IMR-90 (cell line): ENCODE measurements at regions not wholly inside any gene's neighbourhood (a gene's known extent, or its start where the extent isn't known, plus 50 kb on each side); places are given as distances from the start of the nearest gene placed in this dataset.

Source experiments
- ATAC-seq: fragments of 200-7000 bp; cut with Tn5 transposase; 2 replicates; pipeline ENCODE4 v1.9.1; 2020; ENCODE audit warnings: low read depth, mild to moderate bottlenecking, moderate library complexity
- BruUV-seq: library from RNA; stranded (reverse); fragments of 400-500 nt; replicated peaks from 2 replicates; lab custom pipeline; 2021; lab: Mats Ljungman, UMichigan
- CTCF ChIA-PET: fragments of 300-600 bp; formaldehyde crosslinking; extraction: SDS; loops from one replicate; lab custom pipeline; 2021; ENCODE audit warnings: antibody characterized with exemption; lab: Yijun Ruan, JAX
- POLR2A ChIA-PET: fragments of 300-600 bp; sonication (Branson Sonifier 250); formaldehyde crosslinking; loops from one replicate; lab custom pipeline; 2022; ENCODE audit warnings: antibody characterized with exemption; ENCODE audit not compliant: unreplicated experiment; lab: Charles Lee
- DNase-seq: peaks from one replicate; pipeline ENCODE4 v3.0.0; 2013
- H2AFZ ChIP-seq: replicated peaks from 2 replicates; pipeline ENCODE3; 2013; ENCODE audit warnings: low read length, mild to moderate bottlenecking; ENCODE audit not compliant: poor library complexity
- H2AK5ac ChIP-seq: 2 replicates; pipeline ENCODE4 v1.6.1; 2013; ENCODE audit warnings: low read depth, low read length, inconsistent platforms
- H2AK9ac ChIP-seq: replicated peaks from 2 replicates; pipeline ENCODE3; 2013; ENCODE audit warnings: mild to moderate bottlenecking, low read depth, low read length, moderate library complexity; ENCODE audit not compliant: poor library complexity
- H2BK120ac ChIP-seq: 2 replicates; pipeline ENCODE4 v1.6.1; 2013; ENCODE audit warnings: low read depth, low read length, inconsistent platforms
- H2BK15ac ChIP-seq: 3 replicates; pipeline ENCODE4 v1.6.1; 2013; ENCODE audit warnings: low read depth, low read length, inconsistent platforms
- H2BK20ac ChIP-seq: 2 replicates; pipeline ENCODE4 v1.6.1; 2013; ENCODE audit warnings: low read depth, mild to moderate bottlenecking, inconsistent platforms, low read length, moderate library complexity
- H2BK5ac ChIP-seq: 2 replicates; pipeline ENCODE4 v1.6.1; 2013; ENCODE audit warnings: mild to moderate bottlenecking, low read depth, low read length, inconsistent platforms; ENCODE audit not compliant: poor library complexity, severe bottlenecking
- H3K14ac ChIP-seq: replicated peaks from 2 replicates; pipeline ENCODE4 v1.6.1; 2013; ENCODE audit warnings: low read depth, low read length, inconsistent platforms
- H3K18ac ChIP-seq: 2 replicates; pipeline ENCODE4 v1.6.1; 2013; ENCODE audit warnings: low read depth, low read length, control low read depth
- H3K23ac ChIP-seq: 2 replicates; pipeline ENCODE4 v1.6.1; 2013; ENCODE audit warnings: low read depth, low read length, inconsistent platforms
- H3K27ac ChIP-seq: 2 replicates; pipeline ENCODE4 v1.5.1; 2013; ENCODE audit warnings: mild to moderate bottlenecking, control low read depth, low read length; ENCODE audit not compliant: insufficient read depth
- H3K27me3 ChIP-seq: 2 replicates; pipeline ENCODE4 v1.6.1; 2013; ENCODE audit warnings: low read length; ENCODE audit not compliant: control insufficient read depth, insufficient read depth
- H3K36me3 ChIP-seq: 2 replicates; pipeline ENCODE4 v1.6.1; 2013; ENCODE audit warnings: low read length, mixed read lengths; ENCODE audit not compliant: control insufficient read depth, insufficient read depth
- H3K4ac ChIP-seq: 2 replicates; pipeline ENCODE4 v1.6.1; 2013; ENCODE audit warnings: low read depth, low read length, inconsistent platforms
- H3K4me1 ChIP-seq: 2 replicates; pipeline ENCODE4 v1.6.1; 2013; ENCODE audit warnings: low read length, mixed read lengths; ENCODE audit not compliant: control insufficient read depth, insufficient read depth
- H3K4me2 ChIP-seq: 2 replicates; pipeline ENCODE4 v1.6.1; 2013; ENCODE audit warnings: low read depth, mild to moderate bottlenecking, control low read depth, low read length, moderate library complexity
- H3K4me3 ChIP-seq: 2 replicates; pipeline ENCODE4 v1.5.1; 2013; ENCODE audit warnings: low read depth, mild to moderate bottlenecking, control low read depth, low read length, moderate library complexity; ENCODE audit not compliant: insufficient read depth
- H3K56ac ChIP-seq: 2 replicates; pipeline ENCODE4 v1.6.1; 2013; ENCODE audit warnings: low read length, inconsistent platforms; ENCODE audit not compliant: insufficient read depth; ENCODE audit errors: extremely low read depth
- H3K79me1 ChIP-seq, 2 experiments: 2 replicates each; pipeline ENCODE4 v1.6.1; 2013; ENCODE audit warnings: low read length in 2 of 2, inconsistent platforms in 1 of 2, low read depth in 1 of 2
- H3K9ac ChIP-seq: 2 replicates; pipeline ENCODE4 v1.6.1; 2013; ENCODE audit warnings: low read depth, low read length, control low read depth
- H3K9me1 ChIP-seq: 2 replicates; pipeline ENCODE4 v1.6.1; 2013; ENCODE audit warnings: low read length, inconsistent platforms; ENCODE audit not compliant: insufficient read depth
- H3K9me3 ChIP-seq: 2 replicates; pipeline ENCODE4 v1.6.1; 2013; ENCODE audit warnings: low read length; ENCODE audit not compliant: control insufficient read depth, insufficient read depth
- H4K20me1 ChIP-seq: 2 replicates; pipeline ENCODE4 v1.6.1; 2013; ENCODE audit warnings: low read length, inconsistent platforms; ENCODE audit not compliant: insufficient read depth
- H4K5ac ChIP-seq: 2 replicates; pipeline ENCODE4 v1.6.1; 2013; ENCODE audit warnings: mild to moderate bottlenecking, low read depth, low read length, control low read depth
- H4K8ac ChIP-seq, 2 experiments: 2 replicates each; pipeline ENCODE4 v1.6.1; 2013; ENCODE audit warnings: low read depth in 2 of 2, low read length in 2 of 2, control low read depth in 1 of 2, inconsistent platforms in 1 of 2
- H4K91ac ChIP-seq: 2 replicates; pipeline ENCODE4 v1.6.1; 2013; ENCODE audit warnings: low read depth, low read length, inconsistent platforms; ENCODE audit not compliant: insufficient read depth
- BHLHE40 ChIP-seq: fragments of 150-350 bp; IDR thresholded peaks from 2 replicates; pipeline ENCODE4 v1.6.1; 2016; ENCODE audit warnings: mild to moderate bottlenecking, low read depth, low read length
- CEBPB ChIP-seq: IDR thresholded peaks from 2 replicates; pipeline ENCODE4 v1.6.1; 2012; ENCODE audit warnings: low read depth, low read length, improper control_type of control experiment
- CHD1 ChIP-seq: IDR thresholded peaks from 2 replicates; pipeline ENCODE4 v1.6.1; 2012; ENCODE audit warnings: low read depth, low read length, improper control_type of control experiment
- CTCF ChIP-seq: conservative IDR thresholded peaks from 2 replicates; pipeline ENCODE4 v1.5.1; 2012; ENCODE audit warnings: mild to moderate bottlenecking, low read depth, low read length, improper control_type of control experiment
- ELK1 ChIP-seq: fragments of 150-350 bp; IDR thresholded peaks from 2 replicates; pipeline ENCODE4 v1.6.1; 2016; ENCODE audit warnings: low read depth, mild to moderate bottlenecking, low read length, moderate library complexity, borderline replicate concordance
- FOS ChIP-seq: fragments of 150-350 bp; IDR thresholded peaks from 2 replicates; pipeline ENCODE4 v1.6.1; 2016; ENCODE audit warnings: low read depth, low read length
- MAFK ChIP-seq: IDR thresholded peaks from 2 replicates; pipeline ENCODE4 v1.6.1; 2012; ENCODE audit warnings: low read depth, low read length, improper control_type of control experiment
- MAZ ChIP-seq: IDR thresholded peaks from 2 replicates; pipeline ENCODE4 v1.6.1; 2012; ENCODE audit warnings: low read depth, mild to moderate bottlenecking, low read length, improper control_type of control experiment, moderate library complexity, borderline replicate concordance
- MXI1 ChIP-seq: IDR thresholded peaks from 2 replicates; pipeline ENCODE4 v1.6.1; 2012; ENCODE audit warnings: low read depth, mild to moderate bottlenecking, low read length, moderate library complexity, borderline replicate concordance
- NFE2L2 ChIP-seq: fragments of 150-350 bp; IDR thresholded peaks from 2 replicates; pipeline ENCODE4 v1.6.1; 2016; ENCODE audit warnings: low read depth, mild to moderate bottlenecking, low read length
- POLR2A ChIP-seq: IDR thresholded peaks from 2 replicates; pipeline ENCODE4 v1.6.1; 2012; ENCODE audit warnings: mild to moderate bottlenecking, low read depth, low read length
- RAD21 ChIP-seq: IDR thresholded peaks from 2 replicates; pipeline ENCODE4 v1.6.1; 2012; ENCODE audit warnings: low read length, improper control_type of control experiment
- RCOR1 ChIP-seq: IDR thresholded peaks from 2 replicates; pipeline ENCODE4 v1.6.1; 2012; ENCODE audit warnings: mild to moderate bottlenecking, low read length, improper control_type of control experiment; ENCODE audit not compliant: insufficient replicate concordance
- RFX5 ChIP-seq: IDR thresholded peaks from 2 replicates; pipeline ENCODE4 v1.8.0; 2012; ENCODE audit warnings: low read depth, mild to moderate bottlenecking, low read length, moderate library complexity
- SMC3 ChIP-seq: fragments of 150-350 bp; IDR thresholded peaks from 2 replicates; pipeline ENCODE4 v1.6.1; 2016; ENCODE audit warnings: low read depth, mild to moderate bottlenecking, antibody characterized with exemption, low read length, moderate library complexity
- USF2 ChIP-seq: fragments of 150-350 bp; IDR thresholded peaks from 2 replicates; pipeline ENCODE4 v1.6.1; 2017; ENCODE audit warnings: mild to moderate bottlenecking, antibody characterized with exemption, low read length, low read depth
- WGBS, 2 experiments: methylation state at CpG; one replicate each; pipeline versions ENCODE4 v1.1.5 to v1.1.7; 2013; ENCODE audit warnings: missing lambda C conversion rate in 2 of 2; ENCODE audit not compliant: insufficient read length in 1 of 2; ENCODE audit errors: extremely low coverage in 2 of 2; 5-methylcytosine and 5-hydroxymethylcytosine counted together
- dilution Hi-C: fragments of 300-500 bp; cut with HindIII; formaldehyde crosslinking; loops from one replicate; pipeline ENCODE4 v1.14.3; 2018; ENCODE audit warnings: low sequenced_read_pairs; ENCODE audit not compliant: unreplicated experiment
- in situ Hi-C: fragments of 300-500 bp; cut with MboI; formaldehyde crosslinking; loops from 3 replicates; pipeline ENCODE4 v1.14.3; 2019; ENCODE audit warnings: low sequenced_read_pairs, inconsistent platforms, mixed read lengths
- intact Hi-C: fragments of 100-400 bp; cut with micrococcal nuclease; formaldehyde crosslinking; loops from 2 replicates; pipeline ENCODE4 v1.10.0; 2022

GRCh38 chr4:81627590-81627989, 155.9 kb upstream of the RASGEF1B start:
- Histone ChIP-seq H4K8ac (no peak overlapping the region), H3K4me3 (no peak overlapping the region), H3K4ac (no peak overlapping the region), H3K79me1 (no peaks in the 10 kb centered on the region), H3K4me1 (no peaks in the 10 kb centered on the region), H4K91ac (no peak overlapping the region), H3K56ac (no peak overlapping the region), H3K27ac (no peak overlapping the region), H3K9me1 (no peaks in the 10 kb centered on the region), H3K9ac (no peak overlapping the region), H3K27me3 (no peaks in the 10 kb centered on the region), H3K18ac (no peak overlapping the region), H2AFZ (no peak overlapping the region), H2BK20ac (no peak overlapping the region), H3K14ac (no peak overlapping the region), H2AK9ac (no peak overlapping the region), H3K36me3 (no peaks in the 10 kb centered on the region), H2BK5ac (no peak overlapping the region), H4K5ac (no peak overlapping the region), H3K23ac (no peak overlapping the region), H2AK5ac (no peak overlapping the region), H2BK120ac (no peak overlapping the region), H3K4me2 (no peak overlapping the region), H4K20me1 (no peaks in the 10 kb centered on the region), H2BK15ac (no peak overlapping the region), H3K9me3 (no peaks in the 10 kb centered on the region)
- intact Hi-C loops = no loop called here
- WGBS, 2 experiments = 0% methylated on average over 1 of the region's 2 CpGs; no CpG with 5 or more reads in 1 of the 2 experiments
- dilution Hi-C loops = no loop called here
- DNase-seq = no peak
- TF ChIP-seq NFE2L2 (no peak), SMC3 (no peak), CEBPB (no peak), MXI1 (no peak), ELK1 (no peak), POLR2A (no peak), FOS (no peak), RAD21 (no peak), CTCF (no peak), USF2 (no peak), RFX5 (no peak), MAZ (no peak), CHD1 (no peak), RCOR1 (no peak), MAFK (no peak), BHLHE40 (no peak)
- CTCF ChIA-PET = no interaction called here
- POLR2A ChIA-PET = no interaction called here
- in situ Hi-C loops = no loop called here
- ATAC-seq = no peak
- no TSS peak for BruUV-seq
